ENCODE measurements at regions not wholly inside any gene's neighbourhood (a gene's known extent, or its start where the extent isn't known, plus 50 kb on each side); places are given as distances from the start of the nearest gene placed in this dataset.
"Not testable (repeated sequence)": the region's sequence is repeated elsewhere in the genome, so short reads cannot be mapped to it uniquely, and the experiment has no call there.

DNA sequence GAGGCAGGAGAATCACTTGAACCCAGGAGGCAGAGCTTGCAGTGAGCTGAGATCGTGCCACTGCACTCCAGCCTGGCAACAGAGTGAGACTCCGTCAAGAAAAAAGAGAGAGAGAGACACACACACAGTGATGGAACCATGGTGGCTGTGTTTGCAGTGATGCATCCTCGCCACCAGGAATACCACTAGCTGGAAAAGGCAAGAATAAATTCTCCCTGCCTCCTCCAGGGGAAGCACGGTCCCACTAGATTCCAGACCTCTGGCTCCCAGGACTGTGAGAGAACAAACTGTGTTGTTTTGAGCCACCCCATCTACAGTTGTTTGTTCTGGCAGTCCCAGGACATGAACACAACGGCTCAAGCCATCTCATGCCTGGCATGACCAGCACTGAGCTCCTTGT lies 320.3 kb upstream of the FOXK1 start:
- no peak overlapping the region for H3K27ac ChIP-seq
- TF ChIP-seq, protein P1, sequence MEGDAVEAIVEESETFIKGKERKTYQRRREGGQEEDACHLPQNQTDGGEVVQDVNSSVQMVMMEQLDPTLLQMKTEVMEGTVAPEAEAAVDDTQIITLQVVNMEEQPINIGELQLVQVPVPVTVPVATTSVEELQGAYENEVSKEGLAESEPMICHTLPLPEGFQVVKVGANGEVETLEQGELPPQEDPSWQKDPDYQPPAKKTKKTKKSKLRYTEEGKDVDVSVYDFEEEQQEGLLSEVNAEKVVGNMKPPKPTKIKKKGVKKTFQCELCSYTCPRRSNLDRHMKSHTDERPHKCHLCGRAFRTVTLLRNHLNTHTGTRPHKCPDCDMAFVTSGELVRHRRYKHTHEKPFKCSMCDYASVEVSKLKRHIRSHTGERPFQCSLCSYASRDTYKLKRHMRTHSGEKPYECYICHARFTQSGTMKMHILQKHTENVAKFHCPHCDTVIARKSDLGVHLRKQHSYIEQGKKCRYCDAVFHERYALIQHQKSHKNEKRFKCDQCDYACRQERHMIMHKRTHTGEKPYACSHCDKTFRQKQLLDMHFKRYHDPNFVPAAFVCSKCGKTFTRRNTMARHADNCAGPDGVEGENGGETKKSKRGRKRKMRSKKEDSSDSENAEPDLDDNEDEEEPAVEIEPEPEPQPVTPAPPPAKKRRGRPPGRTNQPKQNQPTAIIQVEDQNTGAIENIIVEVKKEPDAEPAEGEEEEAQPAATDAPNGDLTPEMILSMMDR (conservative IDR thresholded peaks at IDR 0.05), result no peak

DNA sequence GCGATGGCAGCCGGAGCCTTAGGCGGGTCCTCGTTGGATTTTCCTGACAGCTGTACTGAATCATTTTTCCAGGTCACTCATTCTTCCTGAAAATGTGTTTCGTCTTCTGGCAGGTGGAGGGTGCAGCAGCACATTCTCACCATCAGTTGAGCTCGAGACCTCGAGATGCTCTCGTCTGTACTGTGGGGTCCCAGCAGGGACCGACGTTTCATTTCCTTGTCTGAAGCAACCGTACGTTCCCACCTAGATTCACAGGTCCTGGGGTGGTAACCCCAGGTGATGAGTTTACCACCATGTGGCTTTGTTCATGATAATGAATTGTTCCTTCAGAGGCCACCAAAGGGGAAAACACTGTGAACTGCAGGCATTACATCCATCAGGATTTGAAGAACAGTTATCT lies 298.5 kb upstream of the FOXK1 start:
- TF ChIP-seq, protein P1 (conservative IDR thresholded peaks at IDR 0.05), result no peak
- no peak overlapping the region for H3K27ac ChIP-seq

DNA sequence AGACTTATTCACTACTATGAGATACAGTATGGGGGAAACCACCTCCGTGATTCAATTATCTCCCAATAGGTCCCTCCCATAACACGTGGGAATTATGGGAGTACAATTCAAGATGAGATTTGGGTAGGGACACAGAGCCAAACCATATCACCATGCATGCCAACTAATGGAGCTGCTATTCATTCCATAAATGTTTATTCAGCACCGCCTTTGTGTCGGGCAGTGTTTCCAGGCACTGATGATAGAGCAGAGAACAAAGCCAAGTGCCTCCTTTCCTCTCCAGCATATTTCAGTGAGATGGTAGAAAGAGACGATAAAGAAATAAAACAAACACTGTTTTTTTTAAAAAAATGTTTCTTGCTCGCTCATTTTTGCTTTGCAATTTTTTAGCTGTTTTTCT lies 295.9 kb upstream of the FOXK1 start:
- no peak overlapping the region for H3K27ac ChIP-seq
- TF ChIP-seq, protein P1 (conservative IDR thresholded peaks at IDR 0.05), result no peak

DNA sequence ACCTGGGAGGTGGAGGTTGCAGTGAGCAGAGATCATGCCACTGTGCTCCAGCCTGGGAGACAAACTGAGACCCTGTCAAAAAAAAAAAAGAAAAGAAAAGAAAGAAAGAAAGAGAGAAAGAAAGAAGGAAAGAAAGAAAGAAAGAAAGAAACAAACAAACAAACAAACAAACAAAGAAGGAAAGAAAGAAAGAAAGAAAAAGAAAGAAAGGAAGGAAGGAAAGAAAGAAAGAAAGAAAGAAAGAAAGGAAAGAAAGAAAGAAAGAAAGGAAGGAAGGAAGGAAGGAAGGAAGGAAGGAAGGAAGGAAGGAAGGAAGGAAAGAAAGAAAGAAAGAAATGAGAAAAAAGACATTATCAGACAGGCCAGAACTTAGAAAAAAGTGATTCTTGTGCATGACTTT lies 291.0 kb upstream of the FOXK1 start:
- H3K27ac ChIP-seq, result not testable (repeated sequence)

DNA sequence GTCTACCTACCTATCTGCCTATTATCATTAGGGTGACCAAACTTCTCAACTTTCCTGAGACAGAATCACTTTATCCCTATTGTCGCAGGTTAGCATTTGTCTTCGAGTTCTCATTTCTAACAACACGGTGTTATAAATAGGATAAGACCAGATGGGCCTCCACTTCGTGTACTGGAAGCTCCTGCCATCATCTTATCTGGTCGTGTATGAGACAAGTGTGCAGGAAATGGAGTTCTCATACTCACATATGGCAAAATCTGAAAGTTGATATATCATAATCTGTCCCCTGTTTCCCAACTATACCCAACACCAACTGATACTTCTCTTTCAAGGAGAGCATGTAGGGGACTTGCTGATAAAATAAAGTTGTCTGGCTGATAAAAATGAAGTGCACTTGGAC lies 287.4 kb upstream of the FOXK1 start:
- H3K27ac ChIP-seq, result no peak overlapping the region
- TF ChIP-seq, protein P1 (conservative IDR thresholded peaks at IDR 0.05), result no peak

DNA sequence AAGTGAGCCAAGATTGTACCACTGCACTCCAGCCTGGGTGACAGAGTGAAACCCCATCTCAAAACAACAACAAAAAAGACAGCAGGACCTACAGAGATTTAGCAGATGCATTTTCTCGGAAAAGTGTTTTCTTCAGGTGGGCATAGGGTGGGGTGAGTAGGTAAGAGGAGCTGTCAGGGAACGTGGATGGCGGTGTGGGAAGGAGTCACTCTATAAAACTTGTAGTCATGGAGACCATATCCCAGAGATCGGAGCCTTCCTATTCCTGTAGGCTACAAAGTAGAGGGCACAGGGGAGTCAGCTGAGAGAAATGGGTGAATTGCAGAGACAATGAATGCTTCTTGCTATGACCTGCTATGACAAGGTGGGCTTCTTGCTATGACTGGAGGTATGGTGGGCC lies 283.0 kb upstream of the FOXK1 start:
- TF ChIP-seq, protein P1 (conservative IDR thresholded peaks at IDR 0.05), result no peak
- no peak overlapping the region for H3K27ac ChIP-seq

DNA sequence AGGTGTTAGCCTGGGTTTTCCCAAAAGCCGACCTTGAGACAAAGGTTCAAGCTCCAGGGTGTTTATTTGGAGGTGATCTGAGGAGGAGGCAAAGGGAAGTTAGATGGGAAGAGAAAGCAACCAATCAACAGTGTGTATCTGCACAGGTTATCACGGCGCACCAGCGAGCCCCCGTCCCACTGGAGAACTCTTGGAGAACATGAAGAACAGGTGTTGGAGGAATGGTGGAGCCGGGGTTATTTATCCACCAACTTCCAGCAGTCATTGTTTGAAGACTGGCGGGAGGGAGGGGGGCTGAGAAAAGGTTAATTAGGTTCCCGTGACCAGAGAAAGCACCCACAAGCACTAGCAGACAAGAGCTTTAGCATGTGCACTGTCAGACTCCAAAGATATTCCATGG lies 282.5 kb upstream of the FOXK1 start:
- no peak overlapping the region for H3K27ac ChIP-seq
- TF ChIP-seq, protein P1 (conservative IDR thresholded peaks at IDR 0.05), result no peak

DNA sequence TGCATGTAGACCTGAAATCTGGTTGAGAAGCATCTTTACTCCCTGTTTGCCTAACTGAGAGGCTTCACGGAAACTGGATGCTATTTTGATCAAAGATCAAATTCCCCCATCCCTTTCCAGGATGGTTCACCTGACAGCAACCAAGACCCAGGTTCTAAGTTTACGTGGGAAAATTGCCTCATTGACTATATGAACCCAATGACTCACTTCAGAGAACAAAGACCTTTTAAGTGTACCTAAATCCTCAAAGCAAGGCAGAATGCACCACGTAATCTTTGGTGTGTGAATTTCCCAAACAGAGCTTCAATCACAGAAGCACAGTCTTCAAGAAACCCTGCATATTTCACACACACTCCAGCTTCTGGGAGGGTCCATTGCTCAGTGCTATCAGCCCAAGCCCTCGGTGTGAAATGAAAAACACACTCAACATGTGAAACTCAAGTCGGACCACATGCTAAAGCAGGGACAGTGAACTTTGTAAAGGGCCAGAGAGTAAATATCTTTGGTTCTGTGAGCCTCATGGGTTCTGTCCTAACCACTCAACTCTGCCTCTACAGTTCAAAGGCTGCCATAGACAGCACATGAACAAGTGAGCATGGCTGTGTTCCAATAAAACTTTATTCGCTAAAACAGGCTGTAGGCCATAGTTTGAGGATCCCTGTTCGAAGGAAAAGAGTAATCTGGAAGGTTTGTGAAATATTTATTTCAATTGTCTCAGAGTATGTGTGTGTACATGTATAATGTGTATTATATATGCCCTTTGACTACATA lies 275.6 kb upstream of the FOXK1 start:
- TF ChIP-seq, protein P1 (conservative IDR thresholded peaks at IDR 0.05), result no peak
- no peak overlapping the region for H3K27ac ChIP-seq
